Bronchial epithelial cell (primary cell): ENCODE measurements at regions not wholly inside any gene's neighbourhood (a gene's known extent, or its start where the extent isn't known, plus 50 kb on each side); places are given as distances from the start of the nearest gene placed in this dataset.
A peak's percentile ranks its signal among the peaks of the same experiment; 100 is the strongest.
"Not testable (repeated sequence)": the region's sequence is repeated elsewhere in the genome, so short reads cannot be mapped to it uniquely, and the experiment has no call there.

Experiments used
- DNase-seq: peaks from one replicate; pipeline ENCODE4 v3.0.0-alpha.2; 2010; ENCODE audit warnings: low read depth
- FAIRE-seq: peaks from 2 replicates; lab custom pipeline; 2011; peaks lifted over from hg19 to GRCh38; lab: Jason Lieb, UNC
- H3K27me3 ChIP-seq: 2 replicates; pipeline ENCODE4 v1.5.1; 2011; ENCODE audit warnings: low read length; ENCODE audit not compliant: control insufficient read depth, insufficient read depth
- H3K36me3 ChIP-seq: 2 replicates; pipeline ENCODE4 v1.5.1; 2011; ENCODE audit warnings: low read length; ENCODE audit not compliant: control insufficient read depth, insufficient read depth
- H3K4me3 ChIP-seq: 2 replicates; pipeline ENCODE4 v1.5.1; 2011; ENCODE audit warnings: mild to moderate bottlenecking, low read depth, low read length, control low read depth
- CTCF ChIP-seq: IDR thresholded peaks from 2 replicates; pipeline ENCODE4 v1.5.1; 2011; ENCODE audit warnings: mild to moderate bottlenecking, moderate library complexity, low read length, control low read depth, inconsistent platforms; ENCODE audit not compliant: insufficient read depth, severe bottlenecking

GRCh38 chr7:152911226-152911560 lies 151.6 kb downstream of the ACTR3B start:
- no peak for TF ChIP-seq CTCF
- Histone ChIP-seq H3K36me3 (no peaks in the 10 kb centered on the region), H3K4me3 (no peak overlapping the region), H3K27me3 (no peaks in the 10 kb centered on the region)
- DNase-seq (no peak), FAIRE-seq (no peak)

- H3K4me3 ChIP-seq: no peak overlapping the region
- TF ChIP-seq CTCF: no peak
- no peaks in the 10 kb centered on the region for H3K27me3 ChIP-seq
- DNase-seq (no peak), FAIRE-seq (no peak)
- no peaks in the 10 kb centered on the region for H3K36me3 ChIP-seq
Measured at GRCh38 chr7:152911922-152912321, 152.4 kb downstream of the ACTR3B start.

- DNase-seq (no peak), FAIRE-seq (peak; percentile 98)
- H3K27me3 ChIP-seq: no peaks in the 10 kb centered on the region
- no peak overlapping the region for H3K4me3 ChIP-seq
- no peak for TF ChIP-seq CTCF
- no peaks in the 10 kb centered on the region for H3K36me3 ChIP-seq
Measured at GRCh38 chr7:152912511-152912910, 153.0 kb downstream of the ACTR3B start.

- Histone ChIP-seq H3K36me3 (no peaks in the 10 kb centered on the region), H3K4me3 (no peak overlapping the region), H3K27me3 (no peaks in the 10 kb centered on the region)
- FAIRE-seq (no peak), DNase-seq (no peak)
- TF ChIP-seq CTCF: no peak
Measured at GRCh38 chr7:152913492-152913891, 153.9 kb downstream of the ACTR3B start.

- no peaks in the 10 kb centered on the region for H3K27me3 ChIP-seq
- FAIRE-seq: peak; percentile 81
- H3K4me3 ChIP-seq: no peak overlapping the region
- no peak for DNase-seq
- H3K36me3 ChIP-seq: no peaks in the 10 kb centered on the region
- no peak for TF ChIP-seq CTCF
Measured at GRCh38 chr7:152914014-152914844, 154.7 kb downstream of the ACTR3B start.

- not testable (repeated sequence) for H3K27me3 ChIP-seq, FAIRE-seq, DNase-seq, H3K4me3 ChIP-seq, H3K36me3 ChIP-seq
Measured at GRCh38 chr7:152914845-152915102, 155.2 kb downstream of the ACTR3B start.
